ENCODE measurements at regions not wholly inside any gene's neighbourhood (a gene's known extent, or its start where the extent isn't known, plus 50 kb on each side); places are given as distances from the start of the nearest gene placed in this dataset.

DNA sequence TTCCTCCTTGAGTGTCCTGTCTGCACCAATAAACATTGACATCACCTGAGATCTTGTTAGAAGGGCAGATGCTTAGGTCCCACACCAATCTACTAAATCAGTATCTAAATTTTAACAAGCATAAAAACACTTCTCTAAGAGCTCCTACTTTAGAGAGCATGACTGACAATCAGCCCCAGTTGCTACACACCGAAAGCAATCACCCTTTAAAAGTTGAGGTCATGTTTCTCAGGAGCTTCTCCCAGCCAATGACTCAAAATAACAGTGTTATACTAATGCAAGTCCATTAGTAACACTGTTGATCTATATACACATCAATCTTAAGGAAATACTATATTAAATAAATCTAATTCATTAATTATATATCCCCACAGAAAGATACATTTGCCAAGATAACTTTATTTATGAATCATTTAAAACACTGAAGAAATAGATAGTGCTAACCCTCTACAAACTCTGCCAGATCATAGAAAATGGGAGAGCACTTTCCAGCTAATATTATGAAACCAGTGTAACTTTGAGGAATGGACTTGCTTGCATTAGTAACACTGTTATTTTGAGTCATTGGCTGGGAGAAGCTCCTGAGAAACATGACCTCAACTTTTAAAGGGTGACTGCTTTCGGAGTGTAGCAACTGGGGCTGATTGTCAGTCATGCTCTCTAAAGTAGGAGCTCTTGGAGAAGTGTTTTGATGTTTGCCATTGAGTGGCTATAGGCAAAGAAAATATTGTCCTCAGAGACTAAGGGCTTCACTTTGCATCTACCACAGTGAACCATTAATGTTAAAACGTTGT is 109.8 kb upstream of the HDX start:
- DNase-seq (ENCODE audit: low read depth in 2 of 2), result no peak
- H3K4me3 ChIP-seq (replicated peaks in 1 of 2; ENCODE audit: low read depth in 2 of 2, low read length in 2 of 2), result no peak overlapping the region
- TF ChIP-seq, protein P1, sequence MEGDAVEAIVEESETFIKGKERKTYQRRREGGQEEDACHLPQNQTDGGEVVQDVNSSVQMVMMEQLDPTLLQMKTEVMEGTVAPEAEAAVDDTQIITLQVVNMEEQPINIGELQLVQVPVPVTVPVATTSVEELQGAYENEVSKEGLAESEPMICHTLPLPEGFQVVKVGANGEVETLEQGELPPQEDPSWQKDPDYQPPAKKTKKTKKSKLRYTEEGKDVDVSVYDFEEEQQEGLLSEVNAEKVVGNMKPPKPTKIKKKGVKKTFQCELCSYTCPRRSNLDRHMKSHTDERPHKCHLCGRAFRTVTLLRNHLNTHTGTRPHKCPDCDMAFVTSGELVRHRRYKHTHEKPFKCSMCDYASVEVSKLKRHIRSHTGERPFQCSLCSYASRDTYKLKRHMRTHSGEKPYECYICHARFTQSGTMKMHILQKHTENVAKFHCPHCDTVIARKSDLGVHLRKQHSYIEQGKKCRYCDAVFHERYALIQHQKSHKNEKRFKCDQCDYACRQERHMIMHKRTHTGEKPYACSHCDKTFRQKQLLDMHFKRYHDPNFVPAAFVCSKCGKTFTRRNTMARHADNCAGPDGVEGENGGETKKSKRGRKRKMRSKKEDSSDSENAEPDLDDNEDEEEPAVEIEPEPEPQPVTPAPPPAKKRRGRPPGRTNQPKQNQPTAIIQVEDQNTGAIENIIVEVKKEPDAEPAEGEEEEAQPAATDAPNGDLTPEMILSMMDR (IDR thresholded peaks at IDR 0.05; ENCODE audit: low read depth, low read length), result no peak

DNA sequence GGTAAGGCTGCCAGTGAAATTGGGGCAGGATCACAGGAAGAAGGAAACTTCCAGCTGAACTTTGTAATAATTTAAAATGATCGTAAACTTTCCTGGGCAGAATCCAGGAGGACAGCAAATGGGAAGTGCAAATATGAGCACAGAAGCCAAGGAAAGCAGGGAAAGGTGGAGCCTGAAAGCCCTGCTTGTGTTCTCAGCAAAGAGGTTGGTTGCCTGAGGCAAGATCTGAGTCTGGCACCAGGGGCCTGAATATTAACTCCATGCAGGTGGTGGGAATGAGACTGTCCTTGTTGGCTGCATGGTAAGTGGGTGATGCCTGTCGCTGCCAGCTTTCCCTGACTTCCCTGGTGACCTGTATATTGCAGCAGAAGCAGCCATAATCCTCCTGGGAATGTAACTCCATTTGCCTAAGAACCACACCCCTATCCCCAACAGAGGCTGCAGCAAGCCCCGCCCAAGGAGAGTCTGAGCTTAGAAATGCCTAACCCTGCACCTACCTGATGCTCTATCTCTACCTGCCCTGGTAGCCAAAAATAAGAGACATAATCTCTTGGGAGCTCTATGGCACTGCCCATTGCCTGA is 132.0 kb upstream of the HDX start:
- TF ChIP-seq, protein P1 (IDR thresholded peaks at IDR 0.05; ENCODE audit: low read depth, low read length), result no peak
- H3K4me3 ChIP-seq (replicated peaks in 1 of 2; ENCODE audit: low read depth in 2 of 2, low read length in 2 of 2), result no peak overlapping the region

DNA sequence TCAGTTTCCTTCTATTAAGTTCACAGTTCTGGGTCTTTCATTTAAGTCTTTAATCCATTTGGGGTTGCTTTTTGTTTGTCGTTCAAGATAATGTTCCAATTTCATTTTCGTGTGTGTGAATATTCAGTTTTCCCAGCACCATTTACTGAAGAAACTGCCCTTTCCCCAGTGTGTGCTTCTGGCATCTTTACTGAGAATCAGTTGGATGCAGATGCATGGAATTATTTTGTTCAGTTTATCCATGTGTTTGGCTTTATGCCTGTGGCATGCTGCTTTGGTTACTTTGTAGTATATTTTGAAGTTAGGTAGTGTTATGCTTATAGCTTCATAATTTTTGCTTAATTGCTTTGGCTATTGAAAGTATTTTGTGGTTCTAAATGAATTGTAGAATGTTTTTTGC is 163.8 kb upstream of the HDX start:
- no peak for DNase-seq (ENCODE audit: low read depth in 2 of 2)
- TF ChIP-seq, protein P1 (IDR thresholded peaks at IDR 0.05; ENCODE audit: low read depth, low read length), result no peak
- no peak overlapping the region for H3K4me3 ChIP-seq (replicated peaks in 1 of 2; ENCODE audit: low read depth in 2 of 2, low read length in 2 of 2)

More for the DNA sequence above, 132.0 kb upstream of the HDX start:
- no peak for DNase-seq (ENCODE audit: low read depth in 2 of 2)

DNA sequence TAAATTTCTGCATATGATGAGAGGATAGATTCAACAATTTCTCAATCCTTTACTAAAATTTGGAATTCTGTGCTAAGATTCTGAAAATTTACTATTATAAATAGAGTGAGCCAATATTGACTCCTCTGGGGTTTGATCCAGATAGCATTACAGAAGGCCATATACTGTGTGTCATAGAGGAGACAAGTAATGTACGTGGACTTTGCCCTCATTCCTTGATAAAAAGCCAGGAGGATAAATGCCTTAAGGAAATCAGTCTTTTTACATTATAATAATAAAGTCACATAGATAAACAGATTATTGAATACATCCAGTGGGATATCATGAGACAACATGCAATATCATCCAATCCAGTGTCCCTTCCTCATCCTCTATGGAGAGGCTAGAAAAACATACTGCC is 188.0 kb upstream of the HDX start:
- DNase-seq (ENCODE audit: low read depth in 2 of 2), result no peak
- no peak overlapping the region for H3K4me3 ChIP-seq (replicated peaks in 1 of 2; ENCODE audit: low read depth in 2 of 2, low read length in 2 of 2)
- TF ChIP-seq, protein P1 (IDR thresholded peaks at IDR 0.05; ENCODE audit: low read depth, low read length), result no peak

DNA sequence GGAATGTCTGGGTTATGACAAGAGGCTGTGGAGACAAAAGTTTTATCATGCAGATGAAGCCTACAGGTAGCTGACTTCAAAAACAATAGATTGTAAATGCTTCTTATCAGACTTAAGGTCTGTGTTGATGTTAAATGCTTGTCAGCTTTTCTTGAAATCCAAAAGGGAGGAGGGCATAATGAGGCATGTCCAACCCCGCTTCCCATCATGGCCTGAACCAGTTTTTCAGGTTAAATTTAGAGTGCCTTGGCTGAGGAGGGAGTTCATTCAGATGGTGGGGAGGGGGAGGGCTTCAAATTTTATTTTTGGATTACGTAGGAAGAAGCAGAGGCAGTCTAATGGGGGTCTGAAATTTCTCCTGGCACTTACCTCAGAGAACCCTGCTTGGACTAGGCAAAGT is 207.7 kb upstream of the HDX start:
- no peak for DNase-seq (ENCODE audit: low read depth in 2 of 2)
- H3K4me3 ChIP-seq (replicated peaks in 1 of 2; ENCODE audit: low read depth in 2 of 2, low read length in 2 of 2), result no peak overlapping the region
- TF ChIP-seq, protein P1 (IDR thresholded peaks at IDR 0.05; ENCODE audit: low read depth, low read length), result no peak

DNA sequence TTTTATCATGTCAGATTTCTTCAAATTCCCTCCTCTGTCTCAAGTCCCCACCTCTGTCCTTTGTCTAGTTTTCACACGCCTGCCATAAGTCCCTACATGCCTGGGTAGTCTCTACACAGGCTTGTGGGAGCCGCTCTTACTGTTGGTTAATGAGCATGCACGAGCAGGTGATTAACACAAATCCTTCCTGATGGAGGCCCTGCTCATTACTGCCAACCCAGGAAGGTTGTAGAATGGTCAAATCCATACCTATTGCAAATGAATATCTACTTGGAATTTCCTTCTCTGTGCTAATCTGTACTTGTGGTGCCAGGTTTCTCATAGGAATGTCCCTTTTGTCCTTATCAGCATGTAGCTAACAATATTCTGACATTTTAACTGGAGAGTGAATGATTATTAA is 208.4 kb upstream of the HDX start:
- TF ChIP-seq, protein P1 (IDR thresholded peaks at IDR 0.05; ENCODE audit: low read depth, low read length), result no peak
- DNase-seq (ENCODE audit: low read depth in 2 of 2), result no peak

More for the DNA sequence above, 208.4 kb upstream of the HDX start:
- H3K4me3 ChIP-seq (replicated peaks in 1 of 2; ENCODE audit: low read depth in 2 of 2, low read length in 2 of 2), result no peak overlapping the region

All from cardiac fibroblast (primary cell).